ENCODE measurements at regions not wholly inside any gene's neighbourhood (a gene's known extent, or its start where the extent isn't known, plus 50 kb on each side); places are given as distances from the start of the nearest gene placed in this dataset.

DNA sequence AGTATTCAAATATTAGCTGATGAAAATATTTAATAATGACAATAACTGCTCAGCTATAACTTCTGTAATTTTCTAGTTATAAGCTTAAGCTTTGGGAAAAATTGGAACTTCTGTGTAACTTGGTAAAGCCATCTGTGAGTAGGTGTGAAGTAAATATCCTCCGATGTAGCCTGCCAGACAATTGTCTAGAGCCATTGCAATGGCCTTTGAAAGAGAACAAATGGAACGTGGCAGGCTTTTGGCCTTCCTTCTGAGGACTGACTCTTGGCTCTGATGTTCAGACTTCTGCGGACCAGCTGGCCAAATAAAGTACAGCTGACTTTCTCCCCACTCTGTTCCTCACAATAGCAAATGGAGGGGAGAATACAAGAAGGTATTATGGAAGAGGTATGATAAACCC lies 203.4 kb upstream of the NMUR2 start:
- Histone ChIP-seq H3K4me3 (no peak overlapping the region), H3K27ac (no peak overlapping the region), H3K27me3 (no peaks in the 10 kb centered on the region), H3K4me1 (no peaks in the 10 kb centered on the region), H3K9me3 (no peaks in the 10 kb centered on the region), H3K36me3 (no peaks in the 10 kb centered on the region)
- DNase-seq (ENCODE audit: low spot score in 2 of 2) = no peak
- TF ChIP-seq EP300 (IDR thresholded peaks at IDR 0.05) (no peak), POLR2AphosphoS5 (IDR thresholded peaks at IDR 0.05) (no peak), POLR2A (IDR thresholded peaks at IDR 0.05) (no peak)
- TF ChIP-seq, protein P1, sequence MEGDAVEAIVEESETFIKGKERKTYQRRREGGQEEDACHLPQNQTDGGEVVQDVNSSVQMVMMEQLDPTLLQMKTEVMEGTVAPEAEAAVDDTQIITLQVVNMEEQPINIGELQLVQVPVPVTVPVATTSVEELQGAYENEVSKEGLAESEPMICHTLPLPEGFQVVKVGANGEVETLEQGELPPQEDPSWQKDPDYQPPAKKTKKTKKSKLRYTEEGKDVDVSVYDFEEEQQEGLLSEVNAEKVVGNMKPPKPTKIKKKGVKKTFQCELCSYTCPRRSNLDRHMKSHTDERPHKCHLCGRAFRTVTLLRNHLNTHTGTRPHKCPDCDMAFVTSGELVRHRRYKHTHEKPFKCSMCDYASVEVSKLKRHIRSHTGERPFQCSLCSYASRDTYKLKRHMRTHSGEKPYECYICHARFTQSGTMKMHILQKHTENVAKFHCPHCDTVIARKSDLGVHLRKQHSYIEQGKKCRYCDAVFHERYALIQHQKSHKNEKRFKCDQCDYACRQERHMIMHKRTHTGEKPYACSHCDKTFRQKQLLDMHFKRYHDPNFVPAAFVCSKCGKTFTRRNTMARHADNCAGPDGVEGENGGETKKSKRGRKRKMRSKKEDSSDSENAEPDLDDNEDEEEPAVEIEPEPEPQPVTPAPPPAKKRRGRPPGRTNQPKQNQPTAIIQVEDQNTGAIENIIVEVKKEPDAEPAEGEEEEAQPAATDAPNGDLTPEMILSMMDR (IDR thresholded peaks at IDR 0.05) = no peak
- WGBS = 49% methylated on average over 3 of the region's 3 CpGs

DNA sequence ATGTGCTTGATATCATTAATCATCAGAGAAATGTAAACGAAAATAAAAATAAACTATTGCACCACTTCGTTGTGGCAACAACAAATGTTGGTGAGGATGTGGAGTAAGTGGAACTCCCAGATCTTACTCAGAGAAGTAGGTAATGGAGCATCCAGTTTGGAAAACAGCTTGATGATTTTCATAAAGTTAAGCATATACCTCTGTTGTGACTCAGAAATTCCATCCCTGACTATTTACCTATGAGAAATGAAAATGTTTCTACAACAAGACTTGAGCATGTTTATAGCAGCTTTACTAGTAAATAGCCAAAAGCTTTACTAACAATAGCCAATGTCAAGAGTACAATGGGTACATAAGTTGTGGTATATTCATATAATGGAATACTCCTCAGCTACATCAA lies 214.7 kb upstream of the NMUR2 start:
- Histone ChIP-seq H3K27me3 (no peaks in the 10 kb centered on the region), H3K36me3 (no peaks in the 10 kb centered on the region), H3K9me3 (no peaks in the 10 kb centered on the region), H3K4me1 (no peaks in the 10 kb centered on the region), H3K27ac (no peak overlapping the region), H3K4me3 (no peak overlapping the region)
- 63% methylated on average over 2 of the region's 2 CpGs for WGBS
- DNase-seq (ENCODE audit: low spot score in 2 of 2) = no peak
- TF ChIP-seq EP300 (IDR thresholded peaks at IDR 0.05) = no peak
- TF ChIP-seq POLR2AphosphoS5 (IDR thresholded peaks at IDR 0.05) = no peak
- TF ChIP-seq, protein P1 (IDR thresholded peaks at IDR 0.05) = no peak
- TF ChIP-seq POLR2A (IDR thresholded peaks at IDR 0.05) = no peak

DNA sequence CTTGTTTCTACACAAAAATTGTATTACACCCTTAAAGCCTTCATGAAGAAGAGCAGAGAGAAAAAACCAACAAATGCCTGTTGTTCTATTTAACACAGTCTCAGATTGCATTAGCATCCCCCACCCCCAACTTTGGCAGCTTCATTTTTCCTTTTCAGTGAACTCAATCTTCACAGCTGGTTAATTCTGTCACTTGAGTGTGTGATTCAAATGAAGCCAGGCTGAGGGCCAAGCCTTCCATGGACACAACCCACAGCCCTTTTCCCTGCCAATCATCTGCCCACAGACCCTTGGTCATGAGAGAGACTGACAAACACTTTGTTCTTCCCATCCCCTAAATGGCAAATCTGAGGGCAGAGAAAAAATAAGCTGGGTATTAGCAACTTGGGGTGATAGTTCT lies 217.5 kb upstream of the NMUR2 start:
- no peaks in the 10 kb centered on the region for H3K4me1 ChIP-seq
- no peaks in the 10 kb centered on the region for H3K27me3 ChIP-seq
- no peaks in the 10 kb centered on the region for H3K36me3 ChIP-seq
- no peak overlapping the region for H3K27ac ChIP-seq
- no peak overlapping the region for H3K4me3 ChIP-seq
- TF ChIP-seq POLR2A (IDR thresholded peaks at IDR 0.05) (no peak), POLR2AphosphoS5 (IDR thresholded peaks at IDR 0.05) (no peak), EP300 (IDR thresholded peaks at IDR 0.05) (no peak)
- TF ChIP-seq, protein P1 (IDR thresholded peaks at IDR 0.05) = no peak
- no peak for DNase-seq (ENCODE audit: low spot score in 2 of 2)
- no peaks in the 10 kb centered on the region for H3K9me3 ChIP-seq

DNA sequence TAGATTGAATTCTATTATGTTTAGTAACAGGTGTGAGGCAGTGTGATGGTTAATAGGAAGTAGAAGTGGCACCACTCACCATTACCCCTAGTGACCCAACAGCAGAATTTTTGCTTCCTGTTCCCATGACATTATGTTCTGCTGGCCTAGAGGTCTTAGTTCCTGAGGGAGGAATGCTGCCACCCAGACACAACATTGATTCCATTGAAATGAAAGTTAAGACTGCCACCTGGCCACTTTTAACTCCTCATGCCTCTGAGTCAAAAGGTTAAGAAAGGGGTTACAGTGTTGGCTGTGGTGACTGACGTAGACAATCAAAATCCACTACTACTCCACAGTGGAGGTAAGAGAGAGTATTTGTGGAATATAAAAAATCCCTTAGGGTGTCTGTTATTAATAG lies 218.9 kb upstream of the NMUR2 start:
- 76% methylated on average over 1 of the region's 1 CpG for WGBS
- Histone ChIP-seq H3K4me3 (no peak overlapping the region), H3K9me3 (no peaks in the 10 kb centered on the region), H3K27me3 (no peaks in the 10 kb centered on the region), H3K36me3 (no peaks in the 10 kb centered on the region), H3K27ac (no peak overlapping the region), H3K4me1 (no peaks in the 10 kb centered on the region)
- no peak for DNase-seq (ENCODE audit: low spot score in 2 of 2)
- TF ChIP-seq POLR2A (IDR thresholded peaks at IDR 0.05) = no peak
- TF ChIP-seq, protein P1 (IDR thresholded peaks at IDR 0.05) = no peak
- TF ChIP-seq EP300 (IDR thresholded peaks at IDR 0.05) = no peak

DNA sequence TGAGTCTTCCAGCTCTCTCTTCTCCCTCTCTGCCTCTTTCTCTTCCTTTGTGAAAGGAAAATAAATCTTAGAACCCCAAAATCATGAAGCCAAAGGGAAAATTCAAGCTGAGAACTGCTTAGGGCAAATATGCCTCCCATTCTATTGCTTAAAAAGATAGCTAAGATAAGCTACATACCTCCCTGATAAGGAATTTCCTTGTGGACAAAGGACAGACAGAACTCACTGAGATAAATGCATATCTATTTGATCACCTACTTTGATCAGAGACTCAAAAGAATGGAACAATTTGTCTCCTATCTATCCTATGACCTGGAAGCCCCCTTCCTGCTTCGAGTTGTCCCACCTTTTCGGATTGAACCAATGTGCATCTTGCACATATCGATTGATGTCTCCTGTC lies 220.6 kb upstream of the NMUR2 start:
- H3K4me3 ChIP-seq = no peak overlapping the region
- H3K27ac ChIP-seq = no peak overlapping the region
- no peaks in the 10 kb centered on the region for H3K36me3 ChIP-seq
- H3K27me3 ChIP-seq = no peaks in the 10 kb centered on the region
- no peak for DNase-seq (ENCODE audit: low spot score in 2 of 2)
- 88% methylated on average over 3 of the region's 3 CpGs for WGBS
- TF ChIP-seq POLR2AphosphoS5 (IDR thresholded peaks at IDR 0.05) (no peak), EP300 (IDR thresholded peaks at IDR 0.05) (no peak), POLR2A (IDR thresholded peaks at IDR 0.05) (no peak)
- TF ChIP-seq, protein P1 (IDR thresholded peaks at IDR 0.05) = no peak
- no peaks in the 10 kb centered on the region for H3K9me3 ChIP-seq
- no peaks in the 10 kb centered on the region for H3K4me1 ChIP-seq
